GM18502 (cell line): ENCODE measurements at regions not wholly inside any gene's neighbourhood (a gene's known extent, or its start where the extent isn't known, plus 50 kb on each side); places are given as distances from the start of the nearest gene placed in this dataset.
"Not testable (repeated sequence)": the region's sequence is repeated elsewhere in the genome, so short reads cannot be mapped to it uniquely, and the experiment has no call there.

ENCODE experiments used
- ATAC-seq: cut with Tn5 transposase; IDR thresholded peaks from one replicate; pipeline ENCODE4 v1.9.1; 2021; ENCODE audit warnings: mild to moderate bottlenecking; ENCODE audit not compliant: unreplicated experiment, poor library complexity

GRCh38 chr7:138249975-138250374 lies 173.7 kb downstream of the AKR1D1 start:
- no peak for ATAC-seq

- not testable (repeated sequence) for ATAC-seq
These were observed 176.4 kb downstream of the AKR1D1 start for GRCh38 chr7:138252666-138253065.

- ATAC-seq = no peak
These were observed 178.2 kb downstream of the AKR1D1 start for GRCh38 chr7:138254444-138254843.

GRCh38 chr7:138257459-138258196 lies 181.4 kb downstream of the AKR1D1 start:
- no peak for ATAC-seq

- no peak for ATAC-seq
These were observed 181.9 kb downstream of the AKR1D1 start for GRCh38 chr7:138258197-138258559.

- ATAC-seq = no peak
These were observed 183.4 kb downstream of the AKR1D1 start for GRCh38 chr7:138259675-138260074.

GRCh38 chr7:138267934-138268333 lies 191.7 kb downstream of the AKR1D1 start:
- no peak for ATAC-seq

- no peak for ATAC-seq
These were observed 183.2 kb upstream of the TRIM24 start for GRCh38 chr7:138276891-138277290.

GRCh38 chr7:138278601-138279000 lies 181.5 kb upstream of the TRIM24 start:
- no peak for ATAC-seq

- no peak for ATAC-seq
These were observed 177.1 kb upstream of the TRIM24 start for GRCh38 chr7:138282997-138283396.

- no peak for ATAC-seq
These were observed 174.9 kb upstream of the TRIM24 start for GRCh38 chr7:138285129-138285528.

- no peak for ATAC-seq
These were observed 173.2 kb upstream of the TRIM24 start for GRCh38 chr7:138286846-138287245.

GRCh38 chr7:138287549-138287948 lies 172.5 kb upstream of the TRIM24 start:
- ATAC-seq = no peak

- ATAC-seq = no peak
These were observed 171.0 kb upstream of the TRIM24 start for GRCh38 chr7:138289082-138289481.

- ATAC-seq = no peak
These were observed 170.2 kb upstream of the TRIM24 start for GRCh38 chr7:138289864-138290263.

- ATAC-seq = no peak
These were observed 167.1 kb upstream of the TRIM24 start for GRCh38 chr7:138292951-138293350.

GRCh38 chr7:138295049-138295637 lies 164.9 kb upstream of the TRIM24 start:
- ATAC-seq = peak; percentile 80

GRCh38 chr7:138297526-138297925 lies 162.5 kb upstream of the TRIM24 start:
- no peak for ATAC-seq

GRCh38 chr7:138299066-138299465 lies 161.0 kb upstream of the TRIM24 start:
- ATAC-seq = no peak

- no peak for ATAC-seq
These were observed 156.6 kb upstream of the TRIM24 start for GRCh38 chr7:138303230-138304070.

GRCh38 chr7:138304071-138304320 lies 156.1 kb upstream of the TRIM24 start:
- no peak for ATAC-seq

- ATAC-seq = no peak
These were observed 152.4 kb upstream of the TRIM24 start for GRCh38 chr7:138307633-138308032.
